Mammary epithelial cell (primary cell): ENCODE measurements at regions not wholly inside any gene's neighbourhood (a gene's known extent, or its start where the extent isn't known, plus 50 kb on each side); places are given as distances from the start of the nearest gene placed in this dataset.

Source experiments
- CTCF ChIP-seq, 2 donors: IDR thresholded peaks in 1 of 2; conservative IDR thresholded peaks in 1 of 2; 2 replicates each; pipeline ENCODE4 v1.5.1; 2011 to 2012; ENCODE audit warnings: inconsistent platforms in 2 of 2, low read length in 2 of 2, mild to moderate bottlenecking in 2 of 2, control low read depth in 1 of 2, low read depth in 1 of 2; ENCODE audit not compliant: insufficient read depth in 1 of 2; ENCODE audit errors: extremely low read depth in 1 of 2
- EZH2 ChIP-seq: IDR thresholded peaks from 2 replicates; pipeline ENCODE4 v1.6.1; 2012; ENCODE audit warnings: low read length, inconsistent platforms, borderline replicate concordance

DNA sequence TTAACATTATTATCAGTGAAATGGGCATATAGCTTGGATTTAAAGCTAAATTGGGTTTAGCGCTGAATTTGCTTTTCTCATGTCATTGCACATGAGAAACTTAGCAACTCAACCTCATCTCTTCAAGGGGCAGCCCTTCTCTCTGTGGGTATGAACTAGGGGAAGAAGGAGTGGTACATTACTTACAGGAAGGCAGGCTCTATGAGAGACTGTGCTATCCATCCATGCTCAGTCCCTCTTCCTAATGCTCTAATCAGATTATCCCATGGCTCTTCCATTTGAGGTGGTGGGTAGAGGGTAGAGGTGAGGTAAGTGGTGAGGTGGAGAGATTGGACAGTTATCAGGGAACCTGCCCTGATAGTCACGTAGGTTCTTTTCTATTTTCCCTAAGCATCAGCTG lies 343.7 kb upstream of the NOVA1 start:
- TF ChIP-seq EZH2 (no peak), CTCF (conservative IDR thresholded peaks at IDR 0.05 in 1 of 2, IDR thresholded peaks at IDR 0.05 in 1 of 2; ENCODE audit: extremely low read depth in 1 of 2, insufficient read depth in 1 of 2, low read depth in 1 of 2, low read length in 2 of 2) (no peak)
